Hepatocyte (in vitro differentiated cells): ENCODE measurements at regions not wholly inside any gene's neighbourhood (a gene's known extent, or its start where the extent isn't known, plus 50 kb on each side); places are given as distances from the start of the nearest gene placed in this dataset. TPM values are rescaled to one million over a fixed set of nuclear protein-coding genes. Genes with fewer than 3 reads are reported as not detected.

ENCODE experiments used
- DNase-seq: peaks from one replicate; pipeline ENCODE4 v3.0.0-alpha.2; 2016; ENCODE audit warnings: low spot score
- H2AFZ ChIP-seq: fragments of 200-600 bp; sonication (generic); 2 replicates; pipeline ENCODE4 v1.6.0; 2016; ENCODE audit warnings: antibody characterized with exemption, mild to moderate bottlenecking
- H3K27ac ChIP-seq: fragments of 200-600 bp; sonication (generic); 2 replicates; pipeline ENCODE4 v1.5.1; 2016; ENCODE audit warnings: mild to moderate bottlenecking
- H3K27me3 ChIP-seq: fragments of 200-600 bp; sonication (generic); 2 replicates; pipeline ENCODE4 v1.6.1; 2016
- H3K36me3 ChIP-seq: fragments of 200-600 bp; sonication (generic); replicated peaks from 2 replicates; pipeline ENCODE4 v1.5.1; 2016; ENCODE audit warnings: low read depth; ENCODE audit not compliant: insufficient read depth
- H3K4me1 ChIP-seq: fragments of 200-600 bp; sonication (generic); 2 replicates; pipeline ENCODE4 v1.5.1; 2016; ENCODE audit warnings: mild to moderate bottlenecking, moderate library complexity; ENCODE audit not compliant: insufficient read depth
- H3K4me2 ChIP-seq: fragments of 200-600 bp; sonication (generic); 2 replicates; pipeline ENCODE4 v1.6.0; 2016
- H3K4me3 ChIP-seq: fragments of 200-600 bp; sonication (generic); 2 replicates; pipeline ENCODE4 v1.5.1; 2016; ENCODE audit warnings: mild to moderate bottlenecking
- H3K79me2 ChIP-seq: fragments of 200-600 bp; sonication (generic); 2 replicates; pipeline ENCODE4 v1.6.0; 2017; ENCODE audit warnings: mild to moderate bottlenecking
- H3K9me2 ChIP-seq: fragments of 200-600 bp; sonication (generic); replicated peaks from 2 replicates; pipeline ENCODE4 v1.6.0; 2017; ENCODE audit warnings: mild to moderate bottlenecking; ENCODE audit not compliant: insufficient read depth
- H3K9me3 ChIP-seq: fragments of 200-600 bp; sonication (generic); 2 replicates; pipeline ENCODE4 v1.5.1; 2016; ENCODE audit warnings: low read depth, mild to moderate bottlenecking
- H4K20me1 ChIP-seq: fragments of 200-600 bp; sonication (generic); 2 replicates; pipeline ENCODE4 v1.6.0; 2016; ENCODE audit warnings: mild to moderate bottlenecking; ENCODE audit not compliant: insufficient read depth, poor library complexity, severe bottlenecking
- CTCF ChIP-seq: fragments of 200-600 bp; sonication (generic); IDR thresholded peaks from 2 replicates; pipeline ENCODE4 v1.5.1; 2016; ENCODE audit warnings: antibody characterized with exemption, mild to moderate bottlenecking; ENCODE audit not compliant: poor library complexity
- EZH2 ChIP-seq: fragments of 200-600 bp; sonication (generic); IDR thresholded peaks from 2 replicates; pipeline ENCODE4 v1.6.1; 2016; ENCODE audit warnings: antibody characterized with exemption, mild to moderate bottlenecking, borderline replicate concordance
- EZH2phosphoT487 ChIP-seq: fragments of 200-600 bp; sonication (generic); IDR thresholded peaks from one replicate; pipeline ENCODE4 v1.6.1; 2018; ENCODE audit warnings: antibody characterized with exemption, mild to moderate bottlenecking, low read depth, moderate library complexity; ENCODE audit not compliant: unreplicated experiment, severe bottlenecking
- WGBS: methylation state at CpG from one replicate; pipeline ENCODE4 v1.1.6; 2016; ENCODE audit warnings: low lambda C conversion rate; ENCODE audit errors: missing lambda C conversion rate; 5-methylcytosine and 5-hydroxymethylcytosine counted together
- small RNA-seq: library from RNA; depleted of rRNA; stranded (forward); fragments of <200 nt; gene quantifications from one replicate; pipeline ENCODE3, GENCODE V24; 2014

GRCh38 chr4:46444318-46445000 lies 54.5 kb upstream of the GABRA2 start:
- Histone ChIP-seq H3K36me3 (no peaks in the 10 kb centered on the region), H4K20me1 (no peaks in the 10 kb centered on the region), H3K4me3 (no peak overlapping the region), H3K9me3 (no peaks in the 10 kb centered on the region), H3K4me1 (no peaks in the 10 kb centered on the region), H3K27me3 (no peaks in the 10 kb centered on the region), H2AFZ (no peak overlapping the region), H3K79me2 (no peaks in the 10 kb centered on the region), H3K4me2 (no peak overlapping the region), H3K27ac (no peak overlapping the region), H3K9me2 (no peaks in the 10 kb centered on the region)
- 84% methylated on average over 5 of the region's 5 CpGs for WGBS
- no peak for DNase-seq
- TF ChIP-seq EZH2 (no peak), CTCF (no peak), EZH2phosphoT487 (no peak)

GRCh38 chr4:46442963-46443362 lies 53.0 kb upstream of the GABRA2 start:
- H3K9me2 ChIP-seq = no peaks in the 10 kb centered on the region
- no peaks in the 10 kb centered on the region for H3K27me3 ChIP-seq
- H3K4me1 ChIP-seq = no peaks in the 10 kb centered on the region
- no peaks in the 10 kb centered on the region for H3K79me2 ChIP-seq
- no peaks in the 10 kb centered on the region for H3K9me3 ChIP-seq
- H3K4me3 ChIP-seq = no peak overlapping the region
- no peaks in the 10 kb centered on the region for H4K20me1 ChIP-seq
- H3K4me2 ChIP-seq = no peak overlapping the region
- no peak overlapping the region for H3K27ac ChIP-seq
- no peak overlapping the region for H2AFZ ChIP-seq
- no peak for DNase-seq
- no peak for TF ChIP-seq EZH2
- no peak for TF ChIP-seq CTCF
- no peak for TF ChIP-seq EZH2phosphoT487
- H3K36me3 ChIP-seq = no peaks in the 10 kb centered on the region
- 66% methylated on average over 2 of the region's 2 CpGs for WGBS

- 80% methylated on average over 2 of the region's 2 CpGs for WGBS
Observed at GRCh38 chr4:46441136-46441859, 51.4 kb upstream of the GABRA2 start.

More at GRCh38 chr4:46441136-46441859, 51.4 kb upstream of the GABRA2 start:
- Histone ChIP-seq H3K4me3 (no peak overlapping the region), H3K27ac (no peak overlapping the region), H2AFZ (no peak overlapping the region), H3K27me3 (no peaks in the 10 kb centered on the region), H4K20me1 (no peaks in the 10 kb centered on the region), H3K4me1 (no peaks in the 10 kb centered on the region), H3K9me2 (no peaks in the 10 kb centered on the region), H3K4me2 (no peak overlapping the region), H3K36me3 (no peaks in the 10 kb centered on the region), H3K79me2 (no peaks in the 10 kb centered on the region), H3K9me3 (no peaks in the 10 kb centered on the region)
- TF ChIP-seq EZH2 = no peak
- no peak for TF ChIP-seq EZH2phosphoT487
- no peak for TF ChIP-seq CTCF
- no peak for DNase-seq

Small RNA genes in the stretch of these regions (small RNA-seq; reads per million reads assigned to genes)
- not detected for gene RNU6-412P
